ENCODE measurements at regions not wholly inside any gene's neighbourhood (a gene's known extent, or its start where the extent isn't known, plus 50 kb on each side); places are given as distances from the start of the nearest gene placed in this dataset.

GRCh38 chr3:137134431-137134830 lies 176.6 kb downstream of the IL20RB start:
- no peak overlapping the region for H3K27ac ChIP-seq (ENCODE audit: low read depth in 1 of 2, low read length in 2 of 2)
- H3K4me3 ChIP-seq (ENCODE audit: low read depth in 1 of 3, low read length in 3 of 3) = no peak overlapping the region
- TF ChIP-seq TAF1 (conservative IDR thresholded peaks at IDR 0.05) (no peak), FOXA2 (IDR thresholded peaks at IDR 0.05) (no peak), GABPA (IDR thresholded peaks at IDR 0.05 in 1 of 2, conservative IDR thresholded peaks at IDR 0.05 in 1 of 2) (no peak), RXRA (IDR thresholded peaks at IDR 0.05) (no peak), YY1 (IDR thresholded peaks at IDR 0.05) (no peak), HNF4A (conservative IDR thresholded peaks at IDR 0.05) (no peak), HNF4G (IDR thresholded peaks at IDR 0.05) (no peak)
- WGBS = 49% methylated on average over 4 of the region's 4 CpGs
- no peak overlapping the region for H3K9ac ChIP-seq (ENCODE audit: low read depth in 1 of 2, low read length in 2 of 2)
- no peaks in the 10 kb centered on the region for H3K36me3 ChIP-seq (ENCODE audit: control insufficient read depth in 4 of 4, insufficient read depth in 3 of 4, low read depth in 1 of 4, low read length in 3 of 4)
- no peaks in the 10 kb centered on the region for H3K4me1 ChIP-seq (ENCODE audit: control insufficient read depth in 4 of 4, insufficient read depth in 4 of 4, low read length in 3 of 4)
- H3K9me3 ChIP-seq (ENCODE audit: control insufficient read depth in 4 of 4, low read length in 3 of 4) = no peaks in the 10 kb centered on the region
- H3K27me3 ChIP-seq (ENCODE audit: control insufficient read depth in 4 of 4, insufficient read depth in 4 of 4, low read length in 3 of 4) = peaks cover 0 to 7% (median 0%) of the 10 kb centered on the region in 4 donors
- no peak for DNase-seq (ENCODE audit: low spot score)

- Histone ChIP-seq H3K9me3 (ENCODE audit: control insufficient read depth in 4 of 4, low read length in 3 of 4) (no peaks in the 10 kb centered on the region), H3K27me3 (ENCODE audit: control insufficient read depth in 4 of 4, insufficient read depth in 4 of 4, low read length in 3 of 4) (no peaks in the 10 kb centered on the region), H3K4me1 (ENCODE audit: control insufficient read depth in 4 of 4, insufficient read depth in 4 of 4, low read length in 3 of 4) (no peaks in the 10 kb centered on the region), H3K4me3 (ENCODE audit: low read depth in 1 of 3, low read length in 3 of 3) (no peak overlapping the region), H3K27ac (ENCODE audit: low read depth in 1 of 2, low read length in 2 of 2) (no peak overlapping the region), H3K36me3 (ENCODE audit: control insufficient read depth in 4 of 4, insufficient read depth in 3 of 4, low read depth in 1 of 4, low read length in 3 of 4) (no peaks in the 10 kb centered on the region), H3K9ac (ENCODE audit: low read depth in 1 of 2, low read length in 2 of 2) (no peak overlapping the region)
- WGBS = 62% methylated on average over 3 of the region's 3 CpGs
- TF ChIP-seq HNF4G (IDR thresholded peaks at IDR 0.05) (no peak), FOXA2 (IDR thresholded peaks at IDR 0.05) (no peak), SP1 (IDR thresholded peaks at IDR 0.05) (no peak), ATF3 (IDR thresholded peaks at IDR 0.05) (no peak), TAF1 (conservative IDR thresholded peaks at IDR 0.05) (no peak), FOXA1 (IDR thresholded peaks at IDR 0.05) (no peak), NR2F2 (IDR thresholded peaks at IDR 0.05) (no peak), GABPA (IDR thresholded peaks at IDR 0.05 in 1 of 2, conservative IDR thresholded peaks at IDR 0.05 in 1 of 2) (no peak), HNF4A (conservative IDR thresholded peaks at IDR 0.05) (no peak), YY1 (IDR thresholded peaks at IDR 0.05) (no peak), MAX (IDR thresholded peaks at IDR 0.05) (no peak), RAD21 (IDR thresholded peaks at IDR 0.05) (no peak), EGR1 (IDR thresholded peaks at IDR 0.05; ENCODE audit: low read depth in 2 of 2) (no peak), REST (IDR thresholded peaks at IDR 0.05) (no peak), JUND (IDR thresholded peaks at IDR 0.05) (no peak), RXRA (IDR thresholded peaks at IDR 0.05) (no peak), ZBTB33 (IDR thresholded peaks at IDR 0.05) (no peak), CTCF (IDR thresholded peaks at IDR 0.05; ENCODE audit: low read depth, low read length, missing input control) (no peak)
- DNase-seq (ENCODE audit: low spot score) = no peak
Observed at GRCh38 chr3:137148406-137148805, 190.6 kb downstream of the IL20RB start.

Data from liver (tissue), 8 donors.